NB4 (cell line): ENCODE measurements at regions not wholly inside any gene's neighbourhood (a gene's known extent, or its start where the extent isn't known, plus 50 kb on each side); places are given as distances from the start of the nearest gene placed in this dataset.

Experiments
- DNase-seq: peaks from one replicate; pipeline ENCODE4 v3.0.0; 2010; ENCODE audit warnings: low read depth
- H3K4me3 ChIP-seq: one replicate; pipeline ENCODE4 v1.5.1; 2011; ENCODE audit warnings: mild to moderate bottlenecking, low read depth, low read length, moderate library complexity
- CTCF ChIP-seq: IDR thresholded peaks from one replicate; pipeline ENCODE4 v1.5.1; 2012; ENCODE audit warnings: low read depth, low read length
- MYC ChIP-seq: IDR thresholded peaks from 2 replicates; pipeline ENCODE4 v1.6.1; 2011; ENCODE audit warnings: low read depth, low read length
- POLR2A ChIP-seq: IDR thresholded peaks from 2 replicates; pipeline ENCODE4 v1.6.1; 2011; ENCODE audit warnings: mild to moderate bottlenecking; ENCODE audit not compliant: insufficient read length; ENCODE audit errors: extremely low read depth
- TF ChIP-seq, protein P1 (sequence below): IDR thresholded peaks from 2 replicates; pipeline ENCODE4 v1.6.1; 2011; ENCODE audit warnings: low read depth, low read length

- no peak overlapping the region for H3K4me3 ChIP-seq
- TF ChIP-seq POLR2A (no peak), CTCF (no peak), MYC (no peak)
- TF ChIP-seq, protein P1, sequence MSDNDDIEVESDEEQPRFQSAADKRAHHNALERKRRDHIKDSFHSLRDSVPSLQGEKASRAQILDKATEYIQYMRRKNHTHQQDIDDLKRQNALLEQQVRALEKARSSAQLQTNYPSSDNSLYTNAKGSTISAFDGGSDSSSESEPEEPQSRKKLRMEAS: no peak
- DNase-seq: no peak
Measured at GRCh38 chr2:144587306-144587705, 67.4 kb upstream of the ZEB2 start.

GRCh38 chr2:144586476-144586875 lies 66.6 kb upstream of the ZEB2 start:
- peak; percentile 30 for DNase-seq
- no peak for TF ChIP-seq CTCF
- TF ChIP-seq POLR2A: no peak
- TF ChIP-seq, protein P1: no peak
- TF ChIP-seq MYC: no peak
- no peak overlapping the region for H3K4me3 ChIP-seq

DNA sequence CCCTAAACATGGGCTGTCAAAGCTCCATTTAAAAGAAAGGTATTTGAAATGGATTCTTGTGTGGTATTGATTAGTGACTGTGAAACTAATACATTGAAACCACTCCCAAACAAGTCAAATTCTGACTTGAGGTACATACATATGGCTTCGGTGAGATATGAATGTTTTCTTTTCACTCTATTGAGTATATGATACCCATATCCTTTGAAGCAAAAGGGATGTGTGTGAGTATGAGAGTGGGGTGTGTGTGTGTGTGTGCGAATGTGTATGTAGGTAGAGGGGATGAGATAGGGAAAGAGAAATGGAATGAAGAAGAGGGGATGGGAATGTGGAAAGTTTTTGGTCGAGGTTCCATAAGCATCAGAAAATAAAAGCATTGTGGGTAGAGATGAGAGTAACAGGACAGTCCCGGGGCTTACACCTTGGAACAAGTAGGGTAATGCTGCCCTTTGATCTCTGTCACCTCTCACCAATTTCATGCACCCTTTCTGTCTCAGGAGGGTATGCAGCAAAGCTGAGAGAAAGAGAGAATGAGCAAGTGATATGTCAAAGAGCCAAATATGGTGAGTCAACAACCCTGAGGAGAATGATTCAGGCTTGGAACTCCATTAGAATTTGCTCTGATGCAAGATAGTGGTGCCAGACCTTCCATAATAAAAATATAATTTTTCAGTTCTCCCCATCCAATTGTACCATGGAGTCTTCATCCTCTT lies 64.0 kb upstream of the ZEB2 start:
- no peak for DNase-seq
- H3K4me3 ChIP-seq: no peak overlapping the region
- TF ChIP-seq POLR2A: no peak
- TF ChIP-seq, protein P1: no peak
- TF ChIP-seq MYC: no peak
- no peak for TF ChIP-seq CTCF

DNA sequence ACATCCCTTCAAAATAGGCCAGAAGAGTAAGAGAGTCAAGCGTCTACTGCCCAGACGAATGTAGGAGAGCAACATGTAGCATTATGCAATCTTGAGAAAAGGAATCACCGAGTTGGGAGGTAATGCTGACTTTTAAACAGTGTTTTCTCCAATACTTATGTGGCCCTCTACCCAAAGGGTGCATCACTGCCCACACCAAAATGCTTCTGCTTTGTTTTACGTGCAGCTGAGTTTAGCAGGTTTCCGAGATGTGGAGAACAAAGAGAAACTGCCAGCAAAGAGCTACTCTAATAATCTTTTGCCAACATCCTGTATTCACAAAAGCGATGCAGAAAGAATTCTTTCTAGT lies 63.4 kb upstream of the ZEB2 start:
- DNase-seq: no peak
- TF ChIP-seq MYC: no peak
- no peak for TF ChIP-seq CTCF
- no peak for TF ChIP-seq POLR2A
- TF ChIP-seq, protein P1: no peak
- no peak overlapping the region for H3K4me3 ChIP-seq

DNA sequence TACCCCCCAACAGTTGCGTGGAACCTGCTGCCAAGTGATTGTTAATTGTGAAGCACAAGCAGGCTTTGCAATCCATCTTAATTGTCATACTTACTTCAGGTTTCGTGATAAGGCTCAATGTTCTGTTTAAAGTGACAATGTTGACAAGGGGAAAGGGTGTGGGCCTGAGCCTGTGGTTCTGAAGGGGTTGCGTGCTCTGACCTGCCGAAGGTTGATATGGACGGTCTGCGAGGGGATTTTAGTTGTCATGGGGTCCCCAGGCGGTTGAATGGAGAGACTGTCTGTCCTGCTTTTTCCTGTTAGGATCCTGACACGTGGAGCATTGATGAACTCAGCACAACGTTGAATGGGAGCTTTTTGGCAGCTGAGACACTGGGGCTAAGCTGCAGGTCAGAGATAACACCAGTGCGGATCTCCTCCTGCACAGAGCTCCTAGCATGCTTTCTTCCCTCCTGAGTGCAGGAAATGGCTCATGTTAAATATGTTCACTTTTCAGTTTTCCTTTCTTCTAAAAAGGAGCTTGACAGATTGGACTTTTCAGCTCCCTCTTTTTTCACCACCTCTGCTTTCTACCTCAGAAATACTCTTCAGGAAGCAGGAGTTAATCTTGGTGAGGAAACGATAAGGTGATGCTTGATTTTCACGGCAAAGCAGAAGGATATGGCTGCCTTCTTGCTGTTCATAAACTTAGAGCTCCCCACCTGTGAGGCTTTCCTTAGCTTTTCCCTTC lies 62.9 kb upstream of the ZEB2 start:
- DNase-seq: no peak
- TF ChIP-seq, protein P1: no peak
- TF ChIP-seq POLR2A: no peak
- TF ChIP-seq CTCF: no peak
- no peak for TF ChIP-seq MYC
- H3K4me3 ChIP-seq: no peak overlapping the region
